Activated CD4-positive, alpha-beta memory T cell treated with anti-CD3 and anti-CD28 coated beads for 36 hours (primary cell): ENCODE measurements at regions not wholly inside any gene's neighbourhood (a gene's known extent, or its start where the extent isn't known, plus 50 kb on each side); places are given as distances from the start of the nearest gene placed in this dataset.
"Not testable (repeated sequence)": the region's sequence is repeated elsewhere in the genome, so short reads cannot be mapped to it uniquely, and the experiment has no call there.

Experiments
- CTCF ChIA-PET: fragments of 350-600 bp; sonication (Branson Sonifier 250); formaldehyde crosslinking; loops from one replicate; lab custom pipeline; 2021; ENCODE audit warnings: antibody characterized with exemption, inconsistent platforms; lab: Charles Lee
- POLR2A ChIA-PET: fragments of 350-600 bp; sonication (Branson Sonifier 250); formaldehyde crosslinking; loops from one replicate; lab custom pipeline; 2021; ENCODE audit warnings: antibody characterized with exemption; lab: Charles Lee
- DNase-seq: peaks from one replicate; pipeline ENCODE4 v3.0.0-alpha.2; 2020
- H3K27ac Mint-ChIP-seq: one replicate; pipeline ENCODE4 v1.8.0; 2021; ENCODE audit warnings: mixed read lengths
- H3K27me3 Mint-ChIP-seq: one replicate; pipeline ENCODE4 v1.8.0; 2021; ENCODE audit warnings: mixed read lengths
- H3K36me3 Mint-ChIP-seq: one replicate; pipeline ENCODE4 v1.8.0; 2021; ENCODE audit warnings: mixed read lengths
- H3K4me1 Mint-ChIP-seq: one replicate; pipeline ENCODE4 v1.8.0; 2021; ENCODE audit warnings: low read depth, mixed read lengths
- H3K4me3 Mint-ChIP-seq: one replicate; pipeline ENCODE4 v1.8.0; 2021; ENCODE audit warnings: mild to moderate bottlenecking, mixed read lengths
- H3K9me3 Mint-ChIP-seq: one replicate; pipeline ENCODE4 v1.8.0; 2021; ENCODE audit warnings: mixed read lengths
- intact Hi-C: fragments of 100-400 bp; cut with micrococcal nuclease; formaldehyde crosslinking; loops from one replicate; pipeline ENCODE4 v1.15.1; 2023

- H3K27me3 Mint-ChIP-seq, intact Hi-C loops, H3K4me3 Mint-ChIP-seq, H3K36me3 Mint-ChIP-seq, DNase-seq, POLR2A ChIA-PET, H3K4me1 Mint-ChIP-seq, H3K27ac Mint-ChIP-seq, H3K9me3 Mint-ChIP-seq: not testable (repeated sequence)
- CTCF ChIA-PET, result interaction anchor here (2.1 kb wide), 1 partner anchor 1859 kb away, joined by 4 read pairs; no protein-coding TSS in a partner anchor
Measured at GRCh38 chr15:20363591-20363990, 178.0 kb downstream of the GOLGA6L6 start.

GRCh38 chr15:20361091-20361490 is 180.5 kb downstream of the GOLGA6L6 start:
- ChIA-PET CTCF (no interaction called here), POLR2A (no interaction called here)
- H3K9me3 Mint-ChIP-seq, result no peaks in the 10 kb centered on the region
- H3K27me3 Mint-ChIP-seq, result no peaks in the 10 kb centered on the region
- H3K36me3 Mint-ChIP-seq, result no peaks in the 10 kb centered on the region
- intact Hi-C loops, result no loop called here
- H3K4me3 Mint-ChIP-seq, result no peak overlapping the region
- no peak overlapping the region for H3K27ac Mint-ChIP-seq
- peaks cover 4% of the 10 kb centered on the region for H3K4me1 Mint-ChIP-seq
- no peak for DNase-seq

- Mint-ChIP-seq H3K4me3 (no peak overlapping the region), H3K4me1 (peaks cover 4% of the 10 kb centered on the region), H3K27ac (no peak overlapping the region), H3K27me3 (no peaks in the 10 kb centered on the region), H3K36me3 (no peaks in the 10 kb centered on the region), H3K9me3 (no peaks in the 10 kb centered on the region)
- ChIA-PET POLR2A (no interaction called here), CTCF (interaction anchor here (1.8 to 2.2 kb wide), 2 partner anchors 1863 to 1865 kb away, joined by 9 to 19 read pairs; no protein-coding TSS in a partner anchor)
- intact Hi-C loops, result no loop called here
- no peak for DNase-seq
Measured at GRCh38 chr15:20358779-20359414, 182.7 kb downstream of the GOLGA6L6 start.

GRCh38 chr15:20358066-20358778 is 183.4 kb downstream of the GOLGA6L6 start:
- H3K4me1 Mint-ChIP-seq, result peaks cover 4% of the 10 kb centered on the region
- intact Hi-C loops, result no loop called here
- H3K9me3 Mint-ChIP-seq, result no peaks in the 10 kb centered on the region
- ChIA-PET CTCF (interaction anchor here (1.8 to 2.2 kb wide), 2 partner anchors 1864 to 1866 kb away, joined by 9 to 19 read pairs; no protein-coding TSS in a partner anchor), POLR2A (no interaction called here)
- H3K4me3 Mint-ChIP-seq, result no peak overlapping the region
- no peak overlapping the region for H3K27ac Mint-ChIP-seq
- no peak for DNase-seq
- no peaks in the 10 kb centered on the region for H3K27me3 Mint-ChIP-seq
- no peaks in the 10 kb centered on the region for H3K36me3 Mint-ChIP-seq

GRCh38 chr15:20357481-20358065 is 184.0 kb downstream of the GOLGA6L6 start:
- Mint-ChIP-seq H3K4me3 (no peak overlapping the region), H3K36me3 (no peaks in the 10 kb centered on the region), H3K9me3 (no peaks in the 10 kb centered on the region), H3K27me3 (no peaks in the 10 kb centered on the region), H3K4me1 (peaks cover 4% of the 10 kb centered on the region), H3K27ac (no peak overlapping the region)
- POLR2A ChIA-PET, result no interaction called here
- CTCF ChIA-PET, result interaction anchor here (1.8 to 2.2 kb wide), 2 partner anchors 1864 to 1867 kb away, joined by 9 to 19 read pairs; no protein-coding TSS in a partner anchor
- DNase-seq, result no peak
- intact Hi-C loops, result no loop called here

- ChIA-PET CTCF (interaction anchor here (1.0 to 4.1 kb wide), 6 partner anchors 8 to 1908 kb away, joined by 4 to 92 read pairs (median 8); no protein-coding TSS in a partner anchor), POLR2A (no interaction called here)
- H3K36me3 Mint-ChIP-seq, result no peaks in the 10 kb centered on the region
- H3K9me3 Mint-ChIP-seq, result no peaks in the 10 kb centered on the region
- no peak for DNase-seq
- no peak overlapping the region for H3K4me3 Mint-ChIP-seq
- peaks cover 4% of the 10 kb centered on the region for H3K4me1 Mint-ChIP-seq
- intact Hi-C loops, result no loop called here
- H3K27me3 Mint-ChIP-seq, result no peaks in the 10 kb centered on the region
- H3K27ac Mint-ChIP-seq, result no peak overlapping the region
Measured at GRCh38 chr15:20356911-20357480, 184.6 kb downstream of the GOLGA6L6 start.

- intact Hi-C loops, result no loop called here
- Mint-ChIP-seq H3K36me3 (no peaks in the 10 kb centered on the region), H3K9me3 (no peaks in the 10 kb centered on the region), H3K4me1 (peaks cover 4% of the 10 kb centered on the region), H3K27me3 (no peaks in the 10 kb centered on the region), H3K27ac (no peak overlapping the region), H3K4me3 (no peak overlapping the region)
- ChIA-PET POLR2A (no interaction called here), CTCF (interaction anchor here (0.7 to 4.1 kb wide), 9 partner anchors 8 to 1908 kb away, joined by 3 to 92 read pairs (median 4); no protein-coding TSS in a partner anchor)
- peak; percentile 83 for DNase-seq
Measured at GRCh38 chr15:20356444-20356910, 185.1 kb downstream of the GOLGA6L6 start.

GRCh38 chr15:20355256-20355868 is 186.2 kb downstream of the GOLGA6L6 start:
- no peak for DNase-seq
- H3K27ac Mint-ChIP-seq, result no peak overlapping the region
- H3K4me1 Mint-ChIP-seq, result peaks cover 4% of the 10 kb centered on the region
- ChIA-PET POLR2A (no interaction called here), CTCF (interaction anchor here (1.0 to 4.1 kb wide), 6 partner anchors 9 to 1909 kb away, joined by 3 to 92 read pairs (median 6); no protein-coding TSS in a partner anchor)
- intact Hi-C loops, result no loop called here
- H3K9me3 Mint-ChIP-seq, result no peaks in the 10 kb centered on the region
- no peaks in the 10 kb centered on the region for H3K36me3 Mint-ChIP-seq
- H3K4me3 Mint-ChIP-seq, result no peak overlapping the region
- no peaks in the 10 kb centered on the region for H3K27me3 Mint-ChIP-seq

GRCh38 chr15:20354884-20355223 is 186.7 kb downstream of the GOLGA6L6 start:
- not testable (repeated sequence) for H3K27ac Mint-ChIP-seq

GRCh38 chr15:20353966-20354883 is 187.4 kb downstream of the GOLGA6L6 start:
- ChIA-PET CTCF (interaction anchor here (1.3 to 4.1 kb wide), 3 partner anchors 12 to 1869 kb away, joined by 3 to 92 read pairs (median 13); no protein-coding TSS in a partner anchor), POLR2A (no interaction called here)
- H3K36me3 Mint-ChIP-seq, result no peaks in the 10 kb centered on the region

More at GRCh38 chr15:20354884-20355223, 186.7 kb downstream of the GOLGA6L6 start:
- intact Hi-C loops, H3K9me3 Mint-ChIP-seq, H3K4me1 Mint-ChIP-seq, H3K4me3 Mint-ChIP-seq, POLR2A ChIA-PET, DNase-seq, H3K36me3 Mint-ChIP-seq, H3K27me3 Mint-ChIP-seq: not testable (repeated sequence)
- CTCF ChIA-PET, result interaction anchor here (1.3 to 4.1 kb wide), 3 partner anchors 12 to 1868 kb away, joined by 3 to 92 read pairs (median 13); no protein-coding TSS in a partner anchor

More at GRCh38 chr15:20353966-20354883, 187.4 kb downstream of the GOLGA6L6 start:
- DNase-seq, result no peak
- Mint-ChIP-seq H3K27me3 (no peaks in the 10 kb centered on the region), H3K27ac (no peak overlapping the region), H3K4me1 (peaks cover 4% of the 10 kb centered on the region), H3K4me3 (no peak overlapping the region), H3K9me3 (no peaks in the 10 kb centered on the region)
- intact Hi-C loops, result no loop called here
